ENCODE measurements at regions not wholly inside any gene's neighbourhood (a gene's known extent, or its start where the extent isn't known, plus 50 kb on each side); places are given as distances from the start of the nearest gene placed in this dataset.
"Not testable (repeated sequence)": the region's sequence is repeated elsewhere in the genome, so short reads cannot be mapped to it uniquely, and the experiment has no call there.

DNA sequence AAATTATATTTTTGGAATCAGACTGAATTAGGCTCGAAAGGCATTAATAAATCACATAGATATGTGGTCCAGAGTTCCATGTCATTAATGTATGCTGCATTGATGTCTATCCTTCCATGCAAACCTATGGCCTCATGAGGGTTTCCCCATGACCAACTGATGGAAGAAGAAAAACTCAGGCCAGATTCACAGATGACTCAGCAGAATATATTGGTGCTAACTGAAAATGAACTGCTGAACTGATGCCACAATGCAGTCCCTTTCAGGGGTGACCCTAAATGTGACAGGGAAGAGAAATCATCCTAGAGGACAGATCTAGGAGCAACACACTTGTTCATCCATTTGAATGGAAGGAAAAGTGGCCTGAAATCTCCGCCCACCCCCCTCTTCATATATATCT, 110.5 kb upstream of the KCND3 start:
- DNase-seq (ENCODE audit: low spot score), result no peak

DNA sequence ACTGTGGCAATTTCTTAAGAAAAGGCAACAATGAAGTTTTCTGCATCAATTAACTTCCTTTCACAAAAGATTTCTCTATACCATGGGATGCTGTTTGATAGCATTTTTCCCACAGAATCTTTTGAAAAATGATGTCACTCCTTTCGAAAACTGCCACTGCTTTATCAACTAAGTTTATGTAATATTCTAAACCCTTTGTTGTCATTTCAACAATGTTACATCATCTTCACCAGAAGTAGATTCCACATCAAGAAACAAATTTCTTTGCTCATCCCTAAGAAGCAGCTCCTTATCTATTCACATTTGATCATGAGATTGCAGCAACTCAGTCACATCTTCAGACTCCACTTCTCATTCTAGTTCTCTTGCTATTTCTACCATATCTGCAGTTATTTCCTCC, 116.1 kb upstream of the KCND3 start:
- no peak for DNase-seq (ENCODE audit: low spot score)

DNA sequence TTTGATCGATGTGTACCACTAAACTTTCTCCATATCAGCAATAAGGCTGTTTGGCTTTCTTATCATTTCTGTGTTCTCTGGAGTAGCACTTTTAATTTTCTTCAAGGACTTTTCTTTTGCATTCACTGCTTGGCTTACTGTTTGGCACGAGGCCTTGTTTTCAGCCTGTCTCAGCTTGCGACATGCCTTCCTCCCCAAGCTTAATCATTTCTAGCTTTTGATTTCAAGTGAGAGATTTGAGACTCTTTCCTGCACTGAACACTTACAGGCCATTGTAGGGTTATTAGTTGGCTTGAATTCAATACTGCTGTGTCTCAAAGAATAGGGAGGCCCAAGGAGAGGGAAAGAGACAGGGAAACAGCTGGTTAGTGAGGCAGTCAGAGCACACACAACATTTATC, 120.6 kb upstream of the KCND3 start:
- no peak for DNase-seq (ENCODE audit: low spot score)

GRCh38 chr1:112111734-112112133, 122.3 kb upstream of the KCND3 start:
- DNase-seq (ENCODE audit: low spot score), result no peak

DNA sequence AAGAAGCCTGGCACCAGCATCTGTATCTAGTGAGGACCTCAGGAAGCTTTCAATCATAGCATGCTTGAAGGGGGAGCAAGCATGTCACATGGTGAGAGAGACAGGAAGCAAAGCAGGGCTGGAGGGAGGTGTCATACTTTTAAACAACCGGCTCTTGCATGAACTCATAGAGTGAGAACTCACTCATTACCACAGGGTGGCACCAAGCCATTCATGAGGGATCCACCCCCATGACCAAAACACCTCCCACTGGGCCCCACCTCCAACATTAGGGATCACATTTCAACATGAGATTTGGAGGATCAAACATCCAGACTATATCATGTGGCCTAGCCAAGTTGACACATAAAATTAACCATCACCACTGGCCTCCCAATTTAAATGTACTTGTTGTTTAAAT, 125.1 kb upstream of the KCND3 start:
- no peak for DNase-seq (ENCODE audit: low spot score)

- no peak for DNase-seq (ENCODE audit: low spot score)
These were observed 137.1 kb upstream of the KCND3 start for GRCh38 chr1:112126598-112126997.

- not testable (repeated sequence) for DNase-seq (ENCODE audit: low spot score)
These were observed 138.1 kb upstream of the KCND3 start for GRCh38 chr1:112127606-112128005.

DNA sequence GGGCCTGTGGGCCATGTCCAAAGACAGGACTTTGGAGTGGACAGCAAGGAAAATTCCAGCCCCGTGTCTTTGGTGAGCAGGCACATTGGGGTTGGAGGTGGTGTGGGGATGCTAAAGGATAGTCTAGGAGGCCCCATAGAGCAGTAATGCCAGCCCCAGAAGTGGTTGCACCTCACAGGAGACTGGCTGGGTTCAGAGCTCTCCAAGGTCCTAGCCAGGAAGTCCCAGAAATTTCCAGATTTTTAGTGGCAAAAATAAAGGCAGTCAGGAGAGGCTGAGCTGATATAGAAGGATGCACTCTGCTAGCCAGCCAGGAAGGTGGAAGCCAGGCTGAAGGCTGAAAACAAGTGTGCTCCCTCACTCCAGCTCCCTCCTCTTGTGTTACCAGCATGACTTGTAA, 144.0 kb upstream of the KCND3 start:
- DNase-seq (ENCODE audit: low spot score), result no peak

- no peak for DNase-seq (ENCODE audit: low spot score)
These were observed 151.3 kb upstream of the KCND3 start for GRCh38 chr1:112140743-112141142.

DNA sequence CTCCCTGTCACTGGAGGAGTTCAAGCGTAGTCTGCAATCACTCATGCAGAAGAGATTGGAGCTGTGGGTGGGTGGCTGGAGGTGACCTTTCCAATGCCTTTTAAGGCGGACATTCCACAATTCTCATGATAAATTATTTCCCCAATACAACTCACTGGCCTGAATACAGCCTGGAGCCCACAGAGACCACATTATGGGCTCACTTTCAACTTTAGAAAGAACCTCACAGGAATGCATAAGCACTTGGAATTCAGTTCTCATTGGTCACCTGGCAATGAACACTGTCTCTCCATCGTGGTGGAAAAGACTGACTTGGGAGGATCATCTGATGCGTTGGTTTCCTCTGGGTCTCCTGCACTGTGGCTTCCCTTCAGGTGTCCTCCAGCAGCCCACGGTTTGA, 151.8 kb upstream of the KCND3 start:
- no peak for DNase-seq (ENCODE audit: low spot score)

DNA sequence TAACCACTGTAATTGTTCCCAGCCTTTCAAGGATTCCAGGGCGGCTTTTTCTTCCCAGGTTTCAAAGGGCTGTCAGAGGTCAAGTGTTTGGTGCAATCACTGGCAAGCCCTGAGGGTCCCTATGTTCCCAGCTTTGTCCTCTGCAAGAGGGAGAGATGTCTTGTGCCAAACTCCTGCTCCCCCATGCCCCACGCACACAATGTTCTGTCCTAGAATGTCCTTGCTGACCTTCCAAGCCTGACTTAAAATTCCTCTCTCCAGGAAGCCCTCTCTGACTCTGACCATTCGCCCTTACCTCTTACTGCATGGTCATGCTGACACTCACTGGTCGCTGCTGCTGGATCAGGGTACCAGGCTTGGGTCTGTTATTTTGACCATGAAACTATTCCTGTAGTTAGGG, 152.5 kb upstream of the KCND3 start:
- no peak for DNase-seq (ENCODE audit: low spot score)

- DNase-seq (ENCODE audit: low spot score), result no peak
These were observed 154.5 kb upstream of the KCND3 start for GRCh38 chr1:112143871-112144441.

- no peak for DNase-seq (ENCODE audit: low spot score)
These were observed 155.4 kb upstream of the KCND3 start for GRCh38 chr1:112144733-112145426.

GRCh38 chr1:112146201-112146715, 156.8 kb upstream of the KCND3 start:
- no peak for DNase-seq (ENCODE audit: low spot score)

DNA sequence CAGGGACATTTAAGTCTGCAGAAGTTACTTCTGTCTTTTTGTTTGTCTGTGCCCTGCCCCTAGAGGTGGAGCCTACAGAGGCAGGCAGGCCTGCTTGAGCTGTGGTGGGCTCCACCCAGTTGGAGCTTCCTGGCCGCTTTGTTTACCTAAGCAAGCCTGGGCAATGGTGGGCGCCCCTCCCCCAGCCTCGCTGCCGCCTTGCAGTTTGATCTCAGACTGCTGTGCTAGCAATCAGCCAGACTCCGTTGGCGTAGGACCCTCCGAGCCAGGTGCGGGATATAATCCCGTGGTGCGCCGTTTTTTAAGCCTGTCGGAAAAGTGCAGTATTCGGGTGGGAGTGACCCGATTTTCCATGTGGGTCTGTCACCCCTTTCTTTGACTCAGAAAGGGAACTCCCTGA, 170.7 kb upstream of the KCND3 start:
- DNase-seq (ENCODE audit: low spot score), result not testable (repeated sequence)

DNA sequence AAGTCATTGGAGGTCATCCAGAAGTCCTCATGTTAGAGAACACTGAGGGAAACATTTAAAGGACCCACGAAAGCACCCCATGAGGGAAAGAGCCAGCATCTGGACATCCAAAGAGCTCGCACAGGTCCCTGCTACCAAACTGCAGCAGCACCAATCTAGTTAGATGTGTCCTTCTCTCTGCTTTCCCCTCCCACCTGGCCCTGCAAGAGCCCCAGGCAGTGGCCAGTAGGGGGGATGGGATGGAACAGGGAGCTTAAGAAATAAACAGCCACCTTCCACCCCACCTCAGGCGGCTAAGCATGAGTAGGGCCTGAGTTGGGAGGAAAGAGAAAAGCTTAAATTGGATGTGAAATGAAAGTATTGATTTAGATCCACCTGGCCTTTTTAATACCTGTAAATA, 175.9 kb upstream of the KCND3 start:
- no peak for DNase-seq (ENCODE audit: low spot score)

DNA sequence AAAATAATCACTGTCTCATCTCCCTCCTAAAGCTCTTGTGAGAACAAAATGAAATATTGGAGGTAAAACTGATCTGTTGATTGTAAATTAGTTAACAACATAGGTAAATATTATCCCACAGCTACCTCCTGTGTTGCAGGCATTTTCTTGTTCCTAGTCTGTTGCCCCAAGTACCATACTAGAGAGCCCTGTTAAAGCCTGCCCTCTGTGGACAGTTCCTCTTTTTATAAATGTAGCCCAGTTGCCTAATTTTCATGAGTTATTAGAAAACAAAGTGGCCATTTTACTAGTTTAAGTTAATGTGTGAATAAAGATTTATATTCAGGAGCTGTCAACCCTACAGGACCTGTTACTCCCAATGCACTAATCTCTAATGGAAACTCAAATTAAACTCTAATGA, 180.0 kb upstream of the KCND3 start:
- DNase-seq (ENCODE audit: low spot score), result no peak

DNA sequence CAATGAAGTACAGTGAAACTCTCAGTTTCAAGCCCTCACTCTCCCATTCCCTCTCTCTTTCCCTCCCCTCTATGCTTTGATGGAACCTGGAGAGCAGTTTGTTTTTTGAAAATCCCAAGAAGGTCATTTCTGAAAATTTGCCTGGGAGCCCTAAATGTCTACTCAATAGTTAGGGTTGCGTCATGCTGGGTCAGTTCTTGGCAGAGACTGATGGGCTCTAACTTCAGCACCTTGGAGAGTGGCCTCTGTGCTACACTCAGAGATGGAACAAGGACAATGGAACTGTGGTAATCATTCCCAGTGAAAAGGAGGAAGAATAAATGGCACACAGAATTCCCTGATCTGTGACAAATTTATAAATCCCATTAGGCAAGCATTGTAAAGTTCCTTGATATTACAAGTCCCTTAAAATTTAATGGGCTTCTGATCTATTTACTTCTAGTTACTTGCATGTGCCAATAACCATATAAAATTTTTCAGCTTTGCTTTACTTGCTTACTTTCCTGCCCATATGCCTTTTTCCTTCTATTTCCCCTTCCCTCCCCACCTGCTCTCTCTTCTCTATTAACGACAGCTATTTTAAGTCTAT, 182.9 kb upstream of the KCND3 start:
- DNase-seq (ENCODE audit: low spot score), result peak; percentile 12

GRCh38 chr1:112177314-112177713, 187.8 kb upstream of the KCND3 start:
- DNase-seq (ENCODE audit: low spot score), result no peak

GRCh38 chr1:112188611-112189010, 199.1 kb upstream of the KCND3 start:
- DNase-seq (ENCODE audit: low spot score), result no peak

DNA sequence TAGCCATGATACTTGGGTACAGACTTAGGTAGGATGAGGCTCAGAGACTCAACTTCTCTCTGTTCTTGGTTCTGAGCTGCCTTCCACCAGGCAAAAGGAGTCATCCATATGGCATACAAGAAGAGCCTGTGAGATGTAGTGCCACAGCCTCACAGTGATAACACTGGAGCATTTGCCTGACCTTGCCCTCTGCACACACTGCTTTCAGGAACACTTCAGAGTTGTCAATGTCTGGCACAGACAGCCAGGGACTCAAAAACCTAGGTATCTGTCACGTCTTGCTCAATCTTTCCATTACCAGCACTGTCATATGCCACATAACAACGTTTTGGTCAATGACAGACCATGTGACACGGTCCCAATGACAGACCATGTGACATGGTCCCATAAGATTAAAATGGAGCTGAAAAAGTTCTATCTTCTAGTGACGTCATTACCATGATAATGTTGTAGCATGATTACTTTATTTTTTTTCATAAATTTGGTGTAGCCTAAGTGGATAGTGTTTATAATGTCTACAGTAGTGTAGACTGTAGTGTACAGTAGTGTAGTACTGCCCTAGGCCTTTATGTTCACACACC, 199.9 kb upstream of the CTTNBP2NL start:
- no peak for DNase-seq (ENCODE audit: low spot score)

GRCh38 chr1:112196731-112197130, 199.3 kb upstream of the CTTNBP2NL start:
- no peak for DNase-seq (ENCODE audit: low spot score)

DNA sequence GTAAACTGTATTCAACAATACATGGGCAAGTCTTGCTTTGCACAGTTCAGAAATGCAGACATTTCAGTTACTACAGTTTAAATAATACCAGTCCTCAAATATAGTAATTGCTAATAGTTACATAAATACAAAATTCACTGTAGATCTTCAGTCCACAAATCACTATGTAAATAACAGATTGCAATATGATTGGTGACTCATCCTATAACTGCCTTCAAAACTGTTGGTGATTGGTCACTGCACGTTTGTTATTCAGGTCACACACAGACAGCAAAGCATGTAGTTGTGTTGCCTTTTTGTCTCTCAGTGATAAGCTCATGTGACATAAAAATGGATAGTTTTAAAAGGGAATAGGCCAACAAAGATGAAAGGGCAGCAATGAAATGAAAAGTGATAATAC, 186.5 kb upstream of the CTTNBP2NL start:
- DNase-seq (ENCODE audit: low spot score), result no peak
